CD4-positive, alpha-beta T cell treated with Interferon gamma for 1 hour (primary cell): ENCODE measurements at regions not wholly inside any gene's neighbourhood (a gene's known extent, or its start where the extent isn't known, plus 50 kb on each side); places are given as distances from the start of the nearest gene placed in this dataset.

ENCODE experiments used
- DNase-seq: peaks from one replicate; pipeline ENCODE4 v3.0.0-alpha.2; 2020

DNA sequence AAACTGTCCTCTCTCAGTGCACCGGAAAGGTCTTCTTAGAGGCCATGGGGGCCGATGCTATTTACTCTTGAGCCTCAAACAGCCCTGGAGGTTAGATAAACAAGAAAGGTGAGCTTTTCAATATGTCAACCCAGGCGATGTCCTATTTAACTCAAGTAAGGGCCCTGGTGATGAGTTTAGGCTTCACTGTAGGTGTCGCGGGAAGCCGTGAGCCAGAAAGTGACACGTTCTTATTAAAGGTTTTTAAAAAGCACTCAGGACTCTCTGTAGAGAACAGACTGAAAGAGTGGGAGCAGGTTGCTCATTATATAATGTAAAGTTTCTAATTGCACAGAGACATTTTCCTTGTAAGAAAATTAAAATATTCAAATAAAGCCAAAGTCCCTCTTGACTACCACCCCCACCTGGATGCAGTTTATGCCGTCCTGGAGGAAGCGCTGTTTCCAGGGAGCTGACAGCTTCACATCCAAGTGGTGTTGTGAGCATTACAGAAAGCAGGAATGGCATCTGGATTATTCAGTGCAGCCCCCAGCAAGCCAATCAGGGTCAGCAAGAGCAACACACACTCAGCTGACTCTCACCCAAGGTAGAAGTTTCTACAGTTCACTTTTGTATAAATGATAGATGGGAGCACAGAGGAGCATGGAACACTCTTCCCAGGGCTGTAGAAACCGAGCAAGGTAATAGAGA, 280.3 kb downstream of the DRD1 start:
- DNase-seq: no peak

DNA sequence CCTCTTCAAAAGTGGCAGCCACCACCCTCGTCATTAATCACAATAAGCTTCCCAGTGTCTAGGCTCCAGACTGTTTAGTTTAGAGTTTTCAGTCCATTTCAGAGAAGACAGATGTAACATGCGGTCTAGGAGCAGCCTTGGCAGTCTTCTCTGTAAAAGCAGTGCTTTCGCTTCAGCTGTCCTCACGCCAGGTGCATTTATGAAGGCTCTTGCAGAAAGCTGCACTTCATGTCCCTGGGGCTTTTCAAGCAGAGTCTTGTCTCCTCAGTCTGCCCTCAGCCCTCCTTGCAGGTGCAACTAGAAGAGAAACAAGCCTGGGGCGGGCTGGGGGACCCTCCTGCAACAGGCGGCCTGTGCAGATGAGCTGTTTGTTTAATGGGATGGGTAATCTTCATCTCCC, 281.9 kb downstream of the DRD1 start:
- no peak for DNase-seq

DNA sequence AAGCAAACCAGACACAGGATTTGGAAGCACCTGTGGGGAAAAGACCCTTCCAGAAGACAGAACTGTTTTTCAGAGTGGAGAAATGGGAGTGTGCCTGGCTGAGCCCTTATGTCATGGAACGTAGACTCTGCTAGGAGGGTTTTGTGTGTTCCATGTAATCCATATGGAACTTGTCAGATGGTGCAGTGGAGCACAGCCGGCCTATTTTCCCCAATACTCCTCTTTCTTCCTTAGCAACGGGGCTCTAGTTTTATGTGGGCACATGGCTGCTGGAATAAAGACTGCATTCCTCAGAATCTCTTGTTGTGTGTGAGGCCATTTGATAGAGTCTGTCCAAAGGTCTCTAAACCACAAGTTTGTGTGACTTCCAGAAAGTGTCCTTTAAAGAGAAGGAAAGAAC, 284.0 kb downstream of the DRD1 start:
- DNase-seq: no peak

DNA sequence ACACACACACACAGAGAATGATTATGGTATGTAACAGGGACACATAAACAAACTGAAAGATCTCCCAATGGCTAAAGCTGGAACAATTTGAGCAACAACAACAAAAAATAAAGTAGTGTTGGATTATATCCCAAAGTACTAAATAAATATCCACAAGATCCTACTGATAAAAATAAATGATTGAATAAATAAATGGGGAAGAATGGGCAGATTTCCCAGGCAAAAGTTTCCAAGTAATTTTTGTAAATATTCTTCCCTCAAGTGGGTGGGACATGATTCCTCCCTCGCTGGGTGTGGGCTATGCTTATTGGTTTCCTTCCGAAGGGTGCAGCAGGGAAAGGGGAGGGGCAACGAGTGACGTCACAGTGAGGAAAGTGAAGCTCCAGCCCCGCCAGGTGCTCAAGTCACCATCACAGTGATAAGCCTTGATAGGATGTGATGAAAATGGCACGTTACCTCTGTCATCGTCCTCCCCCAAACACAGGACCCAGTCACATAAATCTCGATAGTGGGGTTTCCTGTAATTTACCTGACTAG, 295.3 kb downstream of the DRD1 start:
- DNase-seq: no peak

DNA sequence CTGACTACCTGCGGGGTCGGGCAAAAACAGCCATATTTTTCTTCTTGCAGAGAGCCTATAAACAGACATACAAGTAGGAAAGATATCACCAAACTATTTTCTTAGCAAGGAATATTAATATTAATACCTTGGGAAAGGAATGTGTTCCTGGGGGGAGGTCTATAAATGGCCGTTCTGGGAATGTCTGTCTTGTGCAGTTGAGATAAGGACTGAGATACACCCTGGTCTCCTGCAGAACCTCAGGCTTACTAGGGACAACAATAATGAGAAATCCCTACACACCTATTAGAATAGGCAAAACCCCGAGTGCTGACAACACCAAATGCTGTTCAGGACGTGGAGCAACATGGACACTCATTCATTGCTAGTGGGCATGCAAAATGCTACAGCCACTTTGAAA, 297.2 kb downstream of the DRD1 start:
- DNase-seq: no peak

DNA sequence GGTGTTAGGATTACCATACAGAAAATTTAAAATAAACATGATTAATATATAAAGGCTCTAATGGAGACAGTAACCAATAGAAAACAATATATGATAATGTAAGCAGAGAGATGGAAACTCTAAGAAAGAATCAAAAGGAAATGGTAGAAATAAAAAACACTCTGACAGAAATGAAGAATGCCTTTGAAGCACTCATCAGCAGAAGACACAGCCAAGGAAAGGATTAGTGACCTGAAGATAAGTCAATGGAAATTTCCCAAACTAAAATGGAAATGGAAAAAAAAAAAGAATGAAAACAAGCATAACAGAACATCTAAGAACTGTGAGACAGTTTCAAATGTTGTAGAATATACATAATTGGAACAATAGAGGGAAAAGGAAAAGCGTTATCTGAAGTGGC, 302.6 kb downstream of the DRD1 start:
- DNase-seq: no peak

DNA sequence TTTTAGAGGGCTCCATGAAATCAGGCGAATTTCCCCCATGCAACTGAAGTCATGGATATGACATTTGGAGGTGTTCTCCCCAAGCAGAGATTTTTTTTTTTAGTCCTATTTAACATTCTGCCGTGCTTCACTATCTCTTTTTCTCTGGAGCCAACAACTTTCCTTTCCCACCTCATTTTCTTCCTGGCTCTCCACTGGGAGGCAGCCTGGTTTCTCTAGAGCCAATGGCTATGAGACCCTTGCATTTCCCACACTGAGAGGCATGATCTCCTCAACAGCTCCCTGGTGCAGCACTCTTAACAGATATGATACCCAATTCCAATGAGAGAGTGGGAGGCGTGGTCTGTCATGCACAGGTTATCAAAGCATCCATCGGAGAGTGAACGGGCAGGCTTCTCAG, 310.8 kb downstream of the DRD1 start:
- no peak for DNase-seq

DNA sequence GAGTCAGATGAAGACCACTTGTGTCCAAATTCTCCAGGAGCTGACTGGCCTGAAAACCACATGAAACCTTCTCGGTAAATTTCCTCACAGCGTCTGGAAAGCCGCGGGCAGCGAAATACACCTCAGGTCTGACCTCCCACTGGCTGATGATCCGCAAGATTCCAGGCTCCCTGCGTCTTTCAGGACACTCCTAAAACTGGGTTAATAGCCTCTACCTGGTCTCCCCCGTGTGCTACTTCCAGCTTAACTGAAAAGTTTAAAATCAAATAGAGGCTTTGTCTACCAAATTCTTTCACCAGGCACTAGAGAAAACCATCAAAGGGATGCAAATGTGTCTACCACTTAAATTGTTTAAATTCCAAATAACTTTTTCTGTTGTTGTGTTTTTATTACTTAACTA, 312.6 kb downstream of the DRD1 start:
- no peak for DNase-seq

DNA sequence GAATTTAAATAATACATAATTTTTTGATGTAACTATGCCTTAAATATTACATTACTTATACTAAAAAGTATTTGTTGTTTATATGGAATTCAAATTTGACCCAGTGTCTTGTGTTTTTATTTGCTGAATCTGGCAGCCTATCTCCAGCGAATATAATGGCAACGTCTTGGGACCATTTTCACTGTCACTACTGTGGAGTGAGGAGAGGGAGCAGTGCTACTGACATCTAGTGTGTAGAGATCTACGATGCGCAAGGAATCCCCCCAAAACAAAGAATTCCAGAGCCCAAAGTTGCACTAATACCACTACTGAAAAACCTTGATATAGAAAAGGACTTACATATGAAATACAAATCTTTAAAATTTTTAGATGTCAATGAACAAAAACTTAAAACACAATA, 314.4 kb downstream of the DRD1 start:
- no peak for DNase-seq

DNA sequence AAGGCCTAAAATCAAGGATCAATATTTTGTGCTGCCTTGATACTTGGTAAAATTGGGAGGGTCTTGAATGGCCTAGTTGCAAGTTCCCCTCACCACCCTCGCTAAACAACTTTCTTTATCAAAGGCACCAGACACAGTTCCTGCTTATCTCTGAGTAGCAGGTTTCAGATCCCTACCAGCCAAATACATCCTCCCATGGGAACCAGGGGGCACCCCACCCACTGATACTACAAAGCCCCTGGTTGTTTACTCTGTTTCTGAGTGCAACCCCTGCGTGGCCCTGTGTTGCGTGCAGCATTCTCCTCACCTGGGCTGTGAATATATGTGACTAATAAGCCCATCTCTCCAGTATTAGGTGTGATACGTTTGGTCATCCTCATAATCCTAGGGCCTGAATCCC, 314.9 kb downstream of the DRD1 start:
- DNase-seq: no peak

DNA sequence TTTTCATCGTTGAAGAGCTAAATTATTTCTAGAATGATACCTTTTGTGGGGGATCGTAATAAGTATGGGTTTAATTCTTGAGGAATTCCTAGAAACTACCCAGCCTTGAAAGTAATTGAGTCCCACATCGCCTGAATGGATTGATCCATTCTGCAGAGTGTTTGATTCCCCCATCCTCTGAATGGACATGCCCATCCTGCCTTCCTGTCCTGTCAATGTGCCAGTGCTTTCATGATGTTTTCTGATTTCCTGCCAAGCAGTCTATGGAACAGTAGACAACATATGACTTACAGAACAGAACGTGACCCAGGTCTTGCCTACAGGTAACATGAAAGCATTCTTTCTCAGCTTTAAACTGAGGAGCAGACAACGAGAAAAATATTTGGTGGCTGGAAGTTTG, 319.2 kb downstream of the DRD1 start:
- no peak for DNase-seq

DNA sequence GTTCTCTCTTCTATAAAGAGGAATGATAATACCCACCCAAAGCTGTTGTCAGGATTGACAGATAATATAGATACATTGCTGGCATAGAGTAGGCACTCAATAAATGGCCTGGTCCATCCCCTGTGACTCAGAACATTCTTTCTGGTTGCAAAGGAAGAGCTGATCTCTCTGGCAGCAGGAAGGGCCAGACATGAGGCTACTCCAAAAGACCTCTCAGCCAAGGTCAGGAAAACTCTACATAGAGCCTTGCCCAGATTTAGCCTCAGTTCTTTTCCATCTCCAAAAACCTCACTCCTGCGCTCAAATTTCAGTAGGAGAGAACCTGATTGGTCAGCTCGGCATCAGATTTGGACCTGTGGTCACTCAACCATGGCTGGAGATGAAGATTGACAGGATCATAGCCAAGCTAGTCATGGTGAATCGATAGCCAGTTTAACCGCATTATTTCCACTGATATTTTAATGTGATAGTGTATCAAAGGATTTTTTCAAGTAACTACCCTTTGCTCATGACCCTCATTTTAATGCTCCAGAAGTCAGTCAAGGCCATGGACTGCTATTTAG, 319.6 kb downstream of the DRD1 start:
- DNase-seq: no peak

DNA sequence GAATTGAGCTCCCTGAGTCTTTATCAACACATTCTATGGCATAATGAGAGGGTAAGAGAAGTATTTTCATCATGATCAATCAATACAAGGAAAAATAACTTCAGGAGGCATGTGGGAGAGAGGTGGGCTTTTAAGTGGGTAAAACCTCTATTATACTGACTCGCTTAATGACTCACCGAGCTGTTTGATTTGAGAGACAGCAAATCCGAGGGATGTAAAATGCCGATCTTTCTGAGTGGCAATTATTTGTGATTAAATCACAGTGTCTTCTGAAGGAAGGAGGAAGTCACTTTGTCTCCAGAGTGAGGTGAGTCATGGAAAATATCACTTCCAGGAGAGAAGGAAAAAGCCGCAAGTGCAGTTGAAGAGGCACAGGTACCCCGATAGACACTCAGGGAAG, 320.4 kb downstream of the DRD1 start:
- DNase-seq: no peak

DNA sequence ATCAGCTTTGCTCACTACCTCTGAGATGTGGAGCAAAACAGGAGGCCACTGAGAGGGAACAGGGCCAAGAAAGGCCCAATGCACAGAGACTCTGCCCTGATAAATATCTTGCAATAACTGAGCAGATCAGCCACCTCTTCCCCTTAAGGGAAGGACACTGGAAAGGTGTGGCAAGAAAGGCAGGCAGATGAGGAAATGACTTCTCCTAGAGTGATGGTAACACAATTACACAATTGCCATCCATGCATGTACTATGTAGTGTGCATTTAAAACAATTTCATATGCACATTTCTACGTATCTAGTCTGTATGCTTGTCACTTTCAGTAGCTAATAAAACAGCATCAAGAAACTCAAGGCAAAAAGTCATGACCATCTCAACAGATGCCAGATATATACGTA, 322.5 kb downstream of the DRD1 start:
- no peak for DNase-seq

DNA sequence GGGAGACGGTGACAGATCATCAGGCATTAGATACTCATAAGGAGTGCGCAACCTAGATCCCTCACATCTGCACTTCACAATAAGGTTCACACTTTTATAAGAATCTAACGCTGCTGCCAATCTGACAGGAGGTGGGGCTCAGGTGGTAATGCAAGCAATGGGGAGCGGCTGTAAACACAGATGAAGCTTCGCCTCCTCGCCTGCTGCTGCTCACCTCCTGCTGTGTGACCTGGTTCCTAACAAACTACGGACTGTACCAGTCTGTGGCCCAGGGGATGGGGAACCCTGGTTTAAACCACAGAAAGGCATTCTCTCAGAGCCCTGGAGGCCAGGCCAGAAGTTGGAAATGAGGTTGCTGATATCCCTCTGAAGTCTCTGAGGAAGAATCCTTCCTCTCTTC, 323.6 kb downstream of the DRD1 start:
- no peak for DNase-seq

DNA sequence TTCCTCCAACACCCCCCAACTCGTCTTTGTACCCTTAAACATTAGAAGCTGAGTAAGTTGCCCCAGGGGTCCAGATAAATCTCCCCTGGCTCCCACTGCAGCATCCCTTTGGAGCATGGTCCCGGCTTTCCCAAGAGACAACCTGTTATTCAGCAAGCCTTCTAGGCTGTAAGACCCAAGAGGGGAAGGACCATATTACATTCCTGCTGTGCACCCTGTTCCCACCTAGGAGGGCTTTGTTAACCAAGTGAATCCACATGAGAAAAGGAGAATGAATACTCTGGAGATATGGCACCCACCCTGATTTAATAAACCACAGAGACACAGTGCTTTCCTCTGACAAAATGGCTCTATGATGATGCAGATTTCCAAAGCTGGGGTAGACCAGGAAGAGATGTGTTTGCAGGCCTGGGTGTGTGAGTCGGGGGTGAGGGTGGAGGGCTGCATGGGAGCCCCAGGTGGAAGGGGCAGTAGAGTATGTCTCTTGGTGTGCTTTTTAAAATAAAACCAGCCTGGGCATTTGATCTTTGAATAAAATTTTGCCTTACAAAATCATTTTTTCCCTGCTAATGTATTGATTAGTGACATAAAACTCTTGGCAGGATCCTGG, 325.2 kb downstream of the DRD1 start:
- DNase-seq: no peak

DNA sequence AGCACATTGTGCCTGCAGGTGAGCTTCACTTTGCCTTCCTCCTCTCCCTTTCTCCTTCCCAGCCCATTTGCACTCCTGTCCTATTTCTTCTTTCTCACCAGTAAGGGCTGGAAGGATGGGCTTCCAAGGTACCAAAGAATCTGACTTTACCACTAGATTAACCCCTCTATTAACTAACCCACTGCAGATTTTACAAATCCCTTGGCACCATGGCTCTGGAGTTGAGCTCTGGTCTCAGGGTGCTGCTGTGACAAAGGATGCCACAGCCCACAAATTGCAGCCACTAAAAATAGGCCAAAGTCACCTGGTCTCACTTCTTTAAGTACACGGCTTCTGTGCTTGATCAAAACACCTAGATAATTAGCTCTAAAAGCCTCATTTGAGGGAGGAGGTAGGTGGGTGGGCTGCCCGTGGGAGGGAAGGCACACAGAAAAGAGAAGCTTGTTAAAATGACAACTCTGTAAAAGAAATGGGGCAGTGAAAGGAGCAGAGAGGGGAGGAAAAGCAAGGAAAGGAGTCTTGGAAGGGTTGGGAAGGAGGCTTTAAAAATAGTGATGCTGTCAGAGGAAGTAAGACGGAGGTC, 327.4 kb downstream of the DRD1 start:
- DNase-seq: no peak

DNA sequence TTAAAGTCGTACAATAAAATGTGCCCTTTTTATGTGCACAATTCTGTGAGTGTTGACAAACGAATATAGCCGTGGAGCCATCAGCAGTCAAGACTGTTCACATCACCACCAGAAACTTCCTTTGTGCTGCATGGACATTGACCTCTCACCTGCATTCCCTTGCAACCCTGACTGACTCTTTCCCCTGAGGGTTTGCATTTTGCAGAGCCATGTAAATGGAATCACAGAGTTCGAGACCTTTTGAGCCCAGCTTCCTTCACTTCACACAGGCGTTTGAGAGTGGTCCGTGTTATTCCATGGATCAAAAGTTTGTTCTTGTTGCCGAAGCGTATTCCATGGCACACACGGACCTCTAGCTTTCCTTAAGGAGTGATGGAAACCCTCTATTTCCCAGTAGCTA, 328.2 kb downstream of the DRD1 start:
- no peak for DNase-seq

DNA sequence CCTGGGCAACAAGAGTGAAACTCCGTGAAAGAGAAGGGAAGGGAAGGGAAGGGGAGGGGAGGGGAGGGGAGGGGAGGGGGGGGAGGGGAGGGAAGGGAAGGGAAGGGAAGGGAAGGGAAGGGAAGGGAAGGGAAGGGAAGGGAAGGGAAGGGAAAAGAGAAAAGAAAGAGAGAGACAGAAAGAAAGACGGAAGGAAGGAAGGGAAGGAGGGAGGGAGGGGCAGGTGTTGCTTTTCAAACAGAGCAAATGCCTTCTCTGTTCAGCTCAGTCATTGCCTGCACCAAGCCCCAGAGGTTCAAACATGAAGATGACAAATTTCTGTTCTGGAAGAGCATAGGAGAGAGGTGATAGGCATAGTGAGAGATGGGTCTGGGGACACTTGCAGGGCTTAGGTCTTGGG, 330.0 kb downstream of the DRD1 start:
- no peak for DNase-seq

DNA sequence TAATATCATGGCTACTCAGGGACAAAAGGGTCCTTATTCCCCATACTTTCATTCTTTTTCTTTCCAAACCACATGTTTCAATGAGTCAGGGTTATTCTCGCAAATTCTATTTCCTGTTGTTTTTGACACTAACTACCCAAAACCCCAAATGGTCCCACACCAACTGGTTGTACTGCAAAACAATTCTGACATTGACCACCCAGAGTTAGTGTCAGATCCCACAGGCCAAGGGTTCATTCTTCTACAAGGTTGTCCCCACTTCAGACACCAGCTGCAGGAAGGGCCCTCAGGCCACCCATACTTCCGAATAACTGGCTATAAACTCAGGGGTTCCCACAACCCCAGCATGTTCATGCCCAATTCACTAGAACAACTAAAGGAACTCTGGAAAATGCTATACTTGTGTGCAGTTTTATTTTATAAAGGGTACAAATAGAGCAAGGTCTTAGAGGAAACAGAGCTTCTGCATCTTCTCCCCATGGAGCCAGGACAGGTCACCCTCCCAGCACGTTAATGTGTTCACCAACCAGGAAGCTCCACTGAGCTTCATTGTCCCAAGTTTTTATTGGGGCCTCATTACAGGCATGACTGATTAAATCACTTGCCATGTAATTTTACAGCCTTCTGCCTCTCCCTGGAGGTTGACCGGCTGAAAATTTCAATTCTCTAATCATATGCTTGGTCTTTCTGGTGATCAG, 334.8 kb downstream of the DRD1 start:
- no peak for DNase-seq

DNA sequence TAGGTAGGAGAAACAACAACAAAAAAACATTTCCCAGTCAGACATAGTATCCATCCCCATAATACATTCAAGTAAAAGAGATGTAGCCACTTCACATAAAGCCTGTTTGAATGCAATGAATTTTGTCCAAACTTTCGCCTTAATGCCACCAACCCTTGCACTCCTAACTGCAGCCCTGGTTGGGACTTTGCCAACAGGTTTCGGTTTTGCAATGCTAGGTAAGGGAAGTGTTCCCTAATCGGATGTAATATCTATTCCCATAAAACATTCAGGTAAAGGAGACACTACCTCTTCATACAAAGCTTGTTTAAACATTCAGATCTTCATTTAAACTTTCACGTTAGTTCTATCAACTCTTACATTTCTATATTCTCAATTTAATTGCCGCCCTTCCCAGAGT, 336.1 kb downstream of the DRD1 start:
- DNase-seq: no peak

DNA sequence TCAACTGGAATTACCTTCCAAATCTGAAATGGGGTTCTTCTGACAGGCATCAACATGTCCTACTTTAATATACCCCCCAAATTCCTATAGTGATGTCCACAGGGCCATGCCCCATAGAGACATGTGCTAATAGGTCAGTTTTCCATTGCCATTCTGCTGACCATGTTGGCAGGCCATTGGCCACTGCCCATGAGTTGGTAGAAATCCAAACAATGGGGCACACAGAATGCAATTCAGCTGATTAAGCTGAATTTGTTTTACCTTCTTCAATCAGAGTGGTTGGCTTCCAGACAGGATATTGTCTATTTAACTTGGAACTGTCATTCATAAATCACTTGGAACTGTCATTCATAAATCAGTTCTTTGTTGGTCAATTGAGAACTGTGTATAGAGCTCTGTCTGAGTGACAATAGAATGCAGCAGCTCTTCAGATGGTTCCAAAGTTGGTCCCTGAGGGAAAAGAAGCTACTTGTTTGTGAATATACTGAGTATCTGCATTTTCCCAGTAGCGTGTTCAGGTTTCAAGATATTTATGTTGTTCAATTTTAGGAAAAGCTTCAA, 336.9 kb downstream of the DRD1 start:
- DNase-seq: no peak

DNA sequence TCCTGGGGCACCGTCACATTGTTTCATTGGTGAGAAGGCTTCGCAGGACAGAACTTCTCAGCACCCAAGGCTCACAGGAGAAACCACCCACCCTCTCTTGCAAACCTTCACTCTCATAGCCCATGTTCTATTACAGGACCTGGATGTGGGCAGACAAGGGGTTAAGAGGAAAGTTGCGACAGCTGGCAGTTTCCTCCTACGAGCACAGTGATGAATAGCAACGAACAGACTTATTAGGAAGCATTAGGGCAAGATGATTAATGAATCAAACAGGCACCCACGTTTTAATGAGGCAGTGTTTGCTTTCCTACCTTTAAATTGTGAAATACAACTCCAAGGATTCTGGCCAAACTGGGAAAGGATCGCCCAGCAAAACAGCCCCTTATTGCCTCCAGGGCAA, 339.3 kb downstream of the DRD1 start:
- DNase-seq: no peak
